ENCODE measurements at regions not wholly inside any gene's neighbourhood (a gene's known extent, or its start where the extent isn't known, plus 50 kb on each side); places are given as distances from the start of the nearest gene placed in this dataset.

- no peak for TF ChIP-seq POLR2A (IDR thresholded peaks at IDR 0.05; ENCODE audit: low read depth, low read length)
- TF ChIP-seq POLR2AphosphoS5 (IDR thresholded peaks at IDR 0.05; ENCODE audit: low read depth, low read length), result no peak
- TF ChIP-seq TAF1 (IDR thresholded peaks at IDR 0.05; ENCODE audit: borderline replicate concordance, low read depth, low read length), result no peak
These were observed 204.8 kb upstream of the SALL1 start for GRCh38 chr16:51355875-51356274.

Measured in GM12892 (cell line).